Activated CD8-positive, alpha-beta memory T cell treated with anti-CD3 and anti-CD28 coated beads, Interleukin-2, amount 50 U/mL, for 4 hours (primary cell): ENCODE measurements at regions not wholly inside any gene's neighbourhood (a gene's known extent, or its start where the extent isn't known, plus 50 kb on each side); places are given as distances from the start of the nearest gene placed in this dataset.
"Not testable (repeated sequence)": the region's sequence is repeated elsewhere in the genome, so short reads cannot be mapped to it uniquely, and the experiment has no call there.

Experiments used
- DNase-seq: peaks from one replicate; pipeline ENCODE4 v3.0.0-alpha.2; 2020

- DNase-seq, result no peak
Measured at GRCh38 chr2:144774809-144775208, 254.9 kb upstream of the ZEB2 start.

GRCh38 chr2:144771348-144771747, 251.4 kb upstream of the ZEB2 start:
- no peak for DNase-seq

- no peak for DNase-seq
Measured at GRCh38 chr2:144770616-144771230, 250.8 kb upstream of the ZEB2 start.

GRCh38 chr2:144760939-144761338, 241.0 kb upstream of the ZEB2 start:
- DNase-seq, result not testable (repeated sequence)

- no peak for DNase-seq
Measured at GRCh38 chr2:144759746-144760145, 239.8 kb upstream of the ZEB2 start.

GRCh38 chr2:144758196-144758595, 238.3 kb upstream of the ZEB2 start:
- DNase-seq, result not testable (repeated sequence)

- no peak for DNase-seq
Measured at GRCh38 chr2:144753416-144753815, 233.5 kb upstream of the ZEB2 start.

- no peak for DNase-seq
Measured at GRCh38 chr2:144751142-144751905, 231.4 kb upstream of the ZEB2 start.

- DNase-seq, result no peak
Measured at GRCh38 chr2:144749188-144749587, 229.3 kb upstream of the ZEB2 start.

- no peak for DNase-seq
Measured at GRCh38 chr2:144748443-144748842, 228.5 kb upstream of the ZEB2 start.

- DNase-seq, result no peak
Measured at GRCh38 chr2:144747571-144747970, 227.7 kb upstream of the ZEB2 start.

- no peak for DNase-seq
Measured at GRCh38 chr2:144745424-144745823, 225.5 kb upstream of the ZEB2 start.

- no peak for DNase-seq
Measured at GRCh38 chr2:144738749-144739148, 218.8 kb upstream of the ZEB2 start.

GRCh38 chr2:144730711-144731110, 210.8 kb upstream of the ZEB2 start:
- DNase-seq, result no peak

GRCh38 chr2:144724460-144724859, 204.5 kb upstream of the ZEB2 start:
- not testable (repeated sequence) for DNase-seq

GRCh38 chr2:144718376-144718775, 198.5 kb upstream of the ZEB2 start:
- DNase-seq, result no peak

GRCh38 chr2:144715992-144716391, 196.1 kb upstream of the ZEB2 start:
- DNase-seq, result no peak

- no peak for DNase-seq
Measured at GRCh38 chr2:144713410-144713809, 193.5 kb upstream of the ZEB2 start.

- DNase-seq, result no peak
Measured at GRCh38 chr2:144712550-144712940, 192.6 kb upstream of the ZEB2 start.

- no peak for DNase-seq
Measured at GRCh38 chr2:144711630-144712549, 192.0 kb upstream of the ZEB2 start.

- no peak for DNase-seq
Measured at GRCh38 chr2:144711084-144711483, 191.2 kb upstream of the ZEB2 start.

- DNase-seq, result no peak
Measured at GRCh38 chr2:144708626-144709025, 188.7 kb upstream of the ZEB2 start.

GRCh38 chr2:144707736-144708326, 187.9 kb upstream of the ZEB2 start:
- no peak for DNase-seq
